GM21723 (cell line): ENCODE measurements at regions not wholly inside any gene's neighbourhood (a gene's known extent, or its start where the extent isn't known, plus 50 kb on each side); places are given as distances from the start of the nearest gene placed in this dataset.
"Not testable (repeated sequence)": the region's sequence is repeated elsewhere in the genome, so short reads cannot be mapped to it uniquely, and the experiment has no call there.

Source experiments
- ATAC-seq: cut with Tn5 transposase; IDR thresholded peaks from one replicate; pipeline ENCODE4 v1.9.1; 2021; ENCODE audit warnings: mild to moderate bottlenecking, moderate library complexity; ENCODE audit not compliant: unreplicated experiment

DNA sequence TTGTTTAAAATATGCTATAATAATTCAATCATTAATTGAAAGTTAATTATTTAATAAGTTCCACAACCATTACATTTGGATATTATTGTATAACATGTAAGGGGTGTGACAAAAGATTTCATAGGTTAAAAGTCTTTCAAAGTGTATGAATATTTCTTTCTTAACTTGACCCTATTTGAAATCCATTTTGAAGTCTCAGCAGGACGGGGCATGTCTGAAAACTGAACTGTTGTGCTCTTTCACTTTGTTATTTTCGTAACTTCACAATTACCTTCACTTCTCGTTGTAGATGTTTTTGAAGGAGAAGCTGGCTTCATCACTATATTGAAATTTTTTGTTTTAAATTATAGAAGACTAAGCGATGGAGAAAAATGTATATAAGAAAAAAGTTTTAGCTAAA, 1775.7 kb downstream of the PCDH9 start:
- no peak for ATAC-seq

DNA sequence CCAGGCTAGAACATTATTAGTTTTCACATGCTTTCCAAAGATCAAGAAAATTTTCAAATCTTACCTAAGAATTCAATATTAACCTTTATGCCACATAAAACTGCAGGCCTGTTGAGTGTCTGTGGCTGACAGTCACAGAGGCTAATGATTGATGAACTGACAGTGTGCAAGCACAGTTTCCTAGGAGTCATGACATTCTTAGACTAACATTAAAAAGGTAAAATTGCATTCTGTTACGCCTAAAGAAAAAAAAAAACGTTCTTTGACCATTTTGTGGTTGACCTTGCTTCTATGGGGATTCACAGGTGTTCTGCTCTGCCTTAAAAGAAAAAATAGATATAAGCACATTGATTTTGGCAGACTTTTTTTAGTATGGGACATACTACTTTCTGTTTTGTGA, 1776.2 kb downstream of the PCDH9 start:
- no peak for ATAC-seq

DNA sequence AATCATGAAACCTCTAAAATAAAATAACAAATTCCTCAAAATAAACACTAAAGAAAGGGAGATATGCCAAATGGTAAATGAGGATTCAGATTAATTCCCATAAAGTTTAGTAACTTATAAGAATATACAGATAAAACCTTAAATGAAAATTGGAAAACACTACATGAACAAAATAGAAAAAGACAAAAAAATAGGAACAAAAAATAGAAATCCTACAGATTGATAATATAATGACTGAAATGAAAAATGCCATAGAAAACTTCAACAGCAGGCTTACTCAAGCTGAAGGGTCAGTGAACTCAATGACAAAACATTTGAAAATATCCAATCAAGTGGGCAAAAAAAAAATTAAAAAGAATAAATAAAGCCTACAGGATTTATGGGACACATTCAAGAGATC, 1784.8 kb downstream of the PCDH9 start:
- no peak for ATAC-seq

DNA sequence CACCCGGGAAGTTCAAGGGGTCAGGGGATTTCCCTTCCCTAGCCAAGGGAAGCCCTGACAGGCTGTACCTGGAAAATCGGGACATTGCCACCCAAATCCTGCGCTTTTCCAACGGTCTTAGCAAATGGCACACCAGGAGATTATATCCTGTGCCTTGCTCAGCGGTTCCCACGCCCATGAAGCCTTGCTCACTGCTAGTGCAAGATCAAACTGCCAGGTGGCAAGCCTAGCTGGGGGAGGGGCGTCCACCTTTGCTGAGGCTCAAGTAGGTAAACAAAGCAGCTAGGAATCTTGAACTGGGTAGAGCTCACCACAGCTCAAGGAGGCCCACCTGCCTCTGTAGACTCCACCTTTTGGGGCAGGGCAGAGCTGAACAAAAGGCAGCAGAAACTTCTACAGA, 1794.5 kb downstream of the PCDH9 start:
- ATAC-seq: no peak

DNA sequence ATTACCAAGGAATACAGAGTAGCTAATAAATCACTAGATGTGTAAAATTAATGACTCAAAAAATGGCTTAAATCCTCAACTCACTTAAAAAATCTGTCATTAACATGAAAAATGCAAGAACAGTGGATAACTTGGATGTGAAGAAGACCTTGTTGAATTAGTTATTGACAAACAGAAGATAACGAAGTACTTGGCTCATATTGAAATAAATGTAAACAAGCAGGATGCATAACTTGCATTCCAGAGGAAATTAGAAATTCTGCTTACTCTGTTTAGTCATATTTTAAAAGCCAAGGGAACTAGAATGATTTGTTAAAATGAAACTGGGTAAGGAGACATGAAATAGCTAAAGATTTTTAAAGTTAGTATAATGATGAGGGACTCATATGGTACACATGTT, 1812.2 kb downstream of the PCDH9 start:
- no peak for ATAC-seq

DNA sequence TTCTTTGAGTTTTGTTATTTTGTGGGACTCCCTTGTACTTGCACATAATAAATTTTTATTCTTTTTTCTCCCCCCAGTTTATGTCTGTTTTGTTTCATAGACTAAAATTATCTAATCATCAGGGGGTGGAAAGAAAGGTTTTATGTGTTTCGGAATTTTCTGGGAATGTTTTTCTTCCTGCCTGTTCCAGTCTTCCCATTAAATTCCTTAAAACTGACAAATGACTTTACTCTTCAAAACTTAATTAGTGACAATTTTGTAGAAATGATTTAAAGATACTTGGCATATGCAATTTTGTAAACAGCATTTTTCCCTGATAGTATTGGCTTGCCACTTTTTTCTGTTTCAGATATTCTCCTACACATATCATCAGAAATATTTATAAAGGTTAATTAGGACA, 1813.4 kb downstream of the PCDH9 start:
- ATAC-seq: no peak

DNA sequence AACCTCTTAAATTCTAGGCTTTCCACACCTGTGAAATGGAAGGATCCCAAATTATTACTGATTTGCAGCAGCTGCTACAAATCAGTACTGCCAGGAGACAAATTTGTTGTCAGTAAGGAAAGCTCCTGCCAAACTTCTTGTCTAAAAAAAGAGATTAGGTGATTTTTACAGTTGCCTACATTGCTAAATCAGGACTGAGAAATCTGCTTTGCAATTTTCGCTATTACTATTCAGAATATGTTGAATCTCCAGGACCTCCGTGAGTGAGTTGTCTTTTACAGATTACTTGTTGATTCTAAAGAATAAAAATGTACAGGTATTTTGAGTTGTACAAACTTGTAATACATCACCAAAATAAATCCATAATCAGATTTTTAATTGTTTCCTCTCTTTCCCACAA, 1815.9 kb downstream of the PCDH9 start:
- ATAC-seq: no peak

DNA sequence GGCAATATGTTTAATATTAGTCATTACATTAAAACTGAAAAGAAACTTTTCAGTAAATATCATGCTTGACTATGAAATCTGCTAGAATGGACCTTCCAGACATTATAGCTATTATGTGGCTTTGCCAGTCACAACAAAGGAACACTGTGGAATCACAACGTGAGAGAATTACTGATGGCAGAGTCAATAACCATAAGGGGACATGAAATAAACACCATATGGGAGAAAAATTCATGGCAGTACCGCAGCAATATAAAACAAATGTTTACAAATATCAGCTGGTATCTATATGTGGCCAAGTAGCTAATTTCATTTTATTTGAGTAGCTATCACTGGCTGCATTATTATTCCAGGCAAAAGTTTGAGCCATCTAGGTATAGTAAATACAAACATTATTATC, 1818.6 kb downstream of the PCDH9 start:
- ATAC-seq: no peak

DNA sequence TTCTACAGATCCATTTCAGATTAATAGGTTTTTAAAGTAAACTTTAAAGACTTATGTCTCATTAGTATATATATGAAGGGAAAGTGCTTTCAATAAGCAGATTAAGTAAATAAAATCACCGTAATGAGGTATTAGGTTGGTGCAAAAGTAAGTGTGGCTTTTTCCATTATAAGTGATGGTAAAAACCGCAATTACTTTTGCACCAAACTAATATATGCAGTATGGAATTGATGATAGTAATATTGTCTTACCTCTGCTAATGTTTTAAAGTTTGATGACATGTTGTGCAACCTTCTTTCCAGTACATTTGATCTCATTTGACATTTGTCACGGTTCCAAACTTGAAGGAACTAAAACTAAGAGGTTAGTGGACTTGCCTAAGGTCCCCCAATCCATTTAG, 1819.3 kb downstream of the PCDH9 start:
- ATAC-seq: no peak

DNA sequence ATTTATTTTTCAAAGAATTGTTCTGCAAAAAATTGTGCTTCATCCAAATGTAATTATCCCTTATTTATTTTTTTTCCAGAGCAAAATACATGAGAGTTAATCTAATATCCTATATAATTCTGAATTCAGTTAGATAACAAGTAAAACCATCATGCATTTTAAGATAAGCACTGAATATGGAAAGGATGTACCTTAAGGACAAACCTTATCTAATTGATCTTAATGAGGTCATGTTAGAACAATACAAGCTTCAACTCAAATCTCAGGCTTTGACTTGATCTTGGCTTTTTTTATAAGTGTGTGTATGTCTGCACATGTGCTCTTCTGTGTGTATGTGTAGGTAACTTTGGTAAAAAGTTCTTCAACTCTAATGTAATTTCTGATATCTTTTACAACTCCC, 1828.8 kb downstream of the PCDH9 start:
- no peak for ATAC-seq

DNA sequence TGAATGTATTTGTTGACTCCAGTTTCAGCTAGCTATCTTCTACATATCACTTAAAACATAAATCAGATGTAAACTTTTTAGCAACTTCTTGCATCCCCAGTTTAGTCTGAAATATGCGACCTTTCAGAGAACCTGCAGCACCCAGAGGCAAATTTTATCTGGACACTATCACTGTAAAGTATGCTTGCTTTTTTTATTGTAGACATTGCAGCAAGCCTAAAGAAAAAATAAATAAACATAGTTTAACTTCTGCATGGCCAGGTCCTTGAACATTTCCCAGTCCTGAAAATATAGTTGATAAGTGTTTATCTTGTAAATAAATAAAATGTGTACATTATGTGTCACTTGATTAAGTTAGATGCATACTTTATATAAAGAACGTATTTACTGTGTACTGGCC, 1829.4 kb downstream of the PCDH9 start:
- no peak for ATAC-seq

DNA sequence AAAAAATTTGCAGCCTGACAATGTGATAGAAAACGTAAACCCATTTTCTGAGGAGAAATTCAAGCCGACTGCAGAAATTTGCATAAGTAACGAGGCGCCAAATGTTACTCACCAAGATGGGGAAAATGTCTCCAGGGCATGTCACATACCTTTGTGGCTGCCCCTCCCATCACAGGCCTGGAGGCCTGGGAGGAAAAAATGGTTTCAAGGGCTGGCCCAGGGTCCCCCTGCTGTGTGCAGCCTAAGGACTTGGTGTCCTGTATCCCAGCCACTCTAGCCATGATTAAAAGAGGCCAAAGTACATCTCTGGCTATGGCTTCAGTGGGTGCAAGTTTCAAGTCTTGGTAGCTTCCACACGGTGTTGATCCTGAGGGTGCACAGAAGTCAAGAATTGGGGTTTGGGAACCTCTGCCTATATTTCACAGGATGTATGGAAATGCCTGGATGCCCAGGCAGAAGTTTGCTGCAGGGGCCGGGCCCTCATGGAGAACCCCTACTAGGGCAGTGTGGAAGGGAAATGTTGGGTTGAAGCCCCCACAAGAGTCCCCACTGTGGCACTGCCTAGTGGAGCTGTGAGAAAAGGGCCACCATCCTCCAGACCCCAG, 1842.3 kb downstream of the PCDH9 start:
- ATAC-seq: no peak

DNA sequence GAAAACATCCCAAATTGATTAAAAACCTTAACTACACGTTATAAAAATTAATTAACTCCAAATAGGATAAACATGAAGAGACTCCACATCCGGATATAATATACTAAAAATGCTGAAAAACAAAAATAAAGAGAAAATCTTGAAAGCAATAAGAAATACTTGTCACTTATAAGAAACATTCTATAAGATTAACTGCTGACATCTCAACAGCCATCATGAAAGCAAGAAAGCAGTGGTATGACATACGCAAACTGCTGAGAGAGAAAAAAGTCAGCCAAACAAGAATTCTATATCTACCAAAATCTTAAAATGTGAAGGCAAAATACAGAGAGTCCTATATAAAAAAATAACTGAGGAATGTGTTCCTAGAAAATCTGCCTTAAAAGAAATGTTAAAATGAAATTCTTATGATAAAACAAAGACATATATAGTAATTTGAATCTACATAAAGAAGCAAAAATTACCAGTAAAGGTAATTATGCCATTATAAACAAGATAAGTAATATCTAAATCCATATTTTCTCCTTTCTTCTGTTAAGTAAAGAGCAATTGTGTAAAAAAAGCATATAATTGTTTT, 1851.1 kb downstream of the PCDH9 start:
- ATAC-seq: no peak

DNA sequence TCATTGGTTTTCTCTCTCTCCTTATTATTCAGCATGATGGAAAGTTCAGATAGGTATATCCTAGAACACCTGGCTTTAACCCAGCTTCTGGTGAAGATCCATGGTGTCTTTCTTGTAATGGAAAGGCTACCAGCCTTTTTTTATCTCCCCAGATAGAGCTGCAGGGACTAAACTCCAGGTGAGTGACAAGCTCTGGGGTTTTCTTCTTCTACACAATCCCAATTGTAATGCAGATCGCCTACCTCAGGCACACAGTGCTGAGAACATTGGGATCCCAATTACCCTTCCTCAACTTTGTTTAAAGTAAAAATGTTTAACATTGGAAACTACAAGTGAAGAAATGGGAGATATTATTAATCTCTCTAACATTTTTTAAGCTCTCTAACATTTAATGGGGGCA, 1851.7 kb downstream of the PCDH9 start:
- no peak for ATAC-seq

DNA sequence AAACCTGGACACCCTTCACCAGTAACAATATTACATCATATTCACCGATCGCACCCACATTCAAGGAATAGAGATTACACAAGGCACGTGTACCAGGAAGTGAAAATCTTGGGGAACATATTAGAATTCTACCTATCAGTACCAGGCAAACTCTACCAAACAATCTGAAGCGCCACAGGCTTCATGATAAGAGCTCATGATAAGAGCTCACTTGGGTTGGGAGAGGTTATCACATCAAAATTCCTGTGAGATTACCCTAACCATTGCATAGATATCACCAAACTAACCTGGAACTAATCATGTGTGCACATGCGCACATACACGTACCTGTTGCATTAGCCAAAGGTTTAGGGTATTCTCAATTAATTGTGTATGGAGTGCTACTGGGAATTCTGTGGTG, 1861.3 kb downstream of the PCDH9 start:
- no peak for ATAC-seq

DNA sequence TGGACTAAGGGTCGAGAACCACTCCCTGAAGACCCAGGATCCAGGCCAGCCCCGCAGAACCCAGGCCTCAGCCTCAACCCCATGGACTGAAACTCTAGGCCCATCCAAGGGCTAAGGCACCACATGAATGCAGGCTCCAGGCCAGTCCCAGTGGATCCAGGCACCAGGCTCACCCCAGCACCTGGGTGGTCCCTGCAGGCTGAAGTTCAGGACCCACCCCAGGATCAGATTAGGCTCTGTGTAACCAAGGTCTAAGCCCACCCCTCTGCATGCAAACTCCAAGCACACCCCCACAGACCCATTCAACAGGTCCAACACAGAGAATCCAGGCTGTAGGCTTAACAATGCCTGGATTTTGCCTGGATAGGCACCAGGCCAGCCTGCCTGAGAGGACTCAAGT, 1876.2 kb downstream of the PCDH9 start:
- no peak for ATAC-seq

DNA sequence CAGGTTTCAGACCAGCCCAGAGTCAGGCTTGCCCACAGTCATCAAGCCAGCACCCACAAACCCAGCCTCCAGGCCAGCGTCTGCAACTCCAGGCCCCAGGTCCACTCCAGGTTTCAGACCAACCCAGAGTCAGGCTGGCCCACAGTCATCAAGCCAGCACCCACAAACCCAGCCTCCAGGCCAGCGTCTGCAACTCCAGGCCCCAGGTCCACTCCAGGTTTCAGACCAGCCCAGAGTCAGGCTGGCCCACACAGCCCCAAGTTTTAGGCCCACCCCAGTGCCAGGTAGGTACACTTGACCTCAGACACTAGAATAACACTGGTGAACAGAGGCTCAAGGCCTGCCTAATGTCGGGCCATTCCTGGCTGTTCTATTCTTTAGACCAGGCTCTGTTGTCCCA, 1877.0 kb downstream of the PCDH9 start:
- ATAC-seq: not testable (repeated sequence)

DNA sequence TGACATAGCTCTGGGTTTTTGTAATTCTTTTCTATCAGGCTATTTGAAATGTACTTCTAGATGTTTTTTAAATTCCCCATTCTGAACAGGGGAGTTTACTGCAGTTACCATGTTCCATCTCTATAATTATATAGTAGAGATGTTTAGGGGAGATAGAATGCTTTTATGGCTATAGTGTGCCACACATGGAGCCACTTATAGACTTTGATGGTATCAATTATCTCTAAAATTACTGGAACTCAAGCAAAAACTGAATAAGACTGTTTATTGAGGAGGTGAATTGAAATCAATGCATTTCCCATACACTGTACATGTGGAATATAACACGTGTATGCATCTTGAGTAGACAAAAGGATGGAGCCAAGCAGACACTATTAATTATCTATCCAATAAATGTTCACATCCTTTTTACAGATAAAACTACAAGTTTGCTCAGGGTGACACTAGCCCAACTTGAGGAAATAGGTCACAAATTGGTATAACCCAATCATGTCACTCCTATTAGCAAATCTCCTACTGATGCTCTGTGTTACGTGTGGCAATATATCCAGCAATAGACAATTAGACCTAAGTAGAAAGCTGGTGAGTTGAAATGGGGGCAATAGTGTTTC, 1882.6 kb downstream of the PCDH9 start:
- ATAC-seq: no peak

DNA sequence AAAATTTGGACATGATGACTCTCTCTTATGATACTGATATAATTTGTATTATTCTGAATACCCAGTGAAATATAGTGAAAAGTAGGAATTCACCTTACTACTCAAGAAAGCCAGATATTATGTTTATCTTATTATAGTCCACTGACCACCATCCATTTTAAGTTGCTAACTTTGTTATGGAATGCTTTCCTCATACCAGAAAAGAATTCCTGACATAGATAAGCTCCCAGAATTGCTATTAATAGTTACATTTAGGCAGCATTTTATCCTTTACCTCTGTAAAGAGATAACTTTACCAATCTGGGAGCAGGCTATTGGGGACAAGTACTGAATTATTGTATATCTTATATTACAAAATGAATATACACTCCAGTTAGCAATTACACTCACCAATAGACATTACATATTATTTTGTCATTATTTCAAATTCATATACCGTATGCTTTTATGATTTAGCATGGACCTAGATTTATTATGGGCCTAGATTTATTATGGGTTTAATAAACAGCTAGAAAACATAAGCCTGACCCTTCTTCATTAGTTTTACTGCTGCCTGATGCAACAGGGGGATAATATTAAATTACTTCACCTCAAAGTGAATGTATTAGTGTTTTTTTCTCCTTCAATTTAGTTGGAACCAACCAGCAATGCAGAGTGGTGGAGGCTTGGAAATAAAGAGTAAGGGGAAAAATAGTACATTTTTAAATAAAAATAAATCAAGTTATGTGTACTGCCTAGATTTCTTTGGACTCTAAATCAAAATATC, 1886.1 kb downstream of the PCDH9 start:
- no peak for ATAC-seq

DNA sequence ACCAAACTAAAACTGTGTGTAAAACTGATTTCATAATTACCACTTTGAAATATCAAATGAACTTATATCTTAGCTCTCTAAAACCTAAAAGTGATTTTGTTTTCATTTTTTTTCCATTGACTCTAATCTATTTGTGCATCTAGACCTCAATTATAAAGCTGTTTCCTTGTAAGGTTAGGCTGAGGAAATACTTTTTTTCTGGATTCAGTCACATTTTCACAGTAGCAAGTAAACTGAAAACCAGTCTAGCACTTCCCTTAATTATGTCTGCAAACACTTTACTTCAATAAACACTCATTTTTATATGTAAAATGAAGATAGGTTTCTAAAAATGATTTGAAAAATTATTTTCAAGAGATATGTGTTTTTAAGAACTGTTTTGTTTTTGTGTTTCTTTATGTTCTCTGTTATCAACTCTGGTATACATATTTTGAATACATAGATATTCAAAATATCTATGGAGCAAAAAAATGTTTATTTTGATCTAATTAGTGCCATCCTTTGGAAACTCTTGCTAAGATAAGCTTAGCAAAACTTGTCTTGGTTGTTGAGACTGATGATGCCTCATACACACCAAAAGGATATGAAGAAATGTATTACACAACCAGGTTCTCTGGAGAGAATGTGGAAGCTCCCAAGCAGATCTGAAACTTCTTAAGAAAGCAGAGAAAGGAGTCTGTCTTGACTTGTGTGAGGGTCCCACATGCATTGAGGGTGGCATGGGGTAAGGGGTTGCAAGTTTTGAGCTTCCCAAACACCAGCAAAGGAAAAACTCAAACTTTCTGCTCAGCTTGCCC, 1887.4 kb downstream of the PCDH9 start:
- no peak for ATAC-seq

DNA sequence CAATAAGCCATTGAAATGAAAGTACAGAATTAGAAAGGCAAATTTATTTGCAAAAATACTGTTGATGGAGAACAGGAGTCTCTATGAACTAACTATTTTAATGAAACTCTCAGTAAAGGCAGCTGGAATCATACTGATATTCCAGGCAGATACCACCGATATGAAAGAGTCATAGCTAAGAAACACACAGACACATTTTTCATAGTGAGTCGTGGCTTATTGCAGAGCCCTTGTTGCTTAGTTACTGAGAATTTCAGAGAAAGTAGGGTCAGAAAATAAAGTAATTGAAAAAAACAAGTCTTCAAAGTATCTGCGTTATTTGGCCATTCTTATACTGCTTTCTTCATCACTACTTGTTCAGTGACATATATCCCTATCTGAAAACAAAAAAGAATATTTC, 1890.9 kb downstream of the PCDH9 start:
- no peak for ATAC-seq
